NB4 (cell line): ENCODE measurements at regions not wholly inside any gene's neighbourhood (a gene's known extent, or its start where the extent isn't known, plus 50 kb on each side); places are given as distances from the start of the nearest gene placed in this dataset.

Experiments
- DNase-seq: peaks from one replicate; pipeline ENCODE4 v3.0.0; 2010; ENCODE audit warnings: low read depth
- H3K4me3 ChIP-seq: one replicate; pipeline ENCODE4 v1.5.1; 2011; ENCODE audit warnings: mild to moderate bottlenecking, low read depth, low read length, moderate library complexity
- CTCF ChIP-seq: IDR thresholded peaks from one replicate; pipeline ENCODE4 v1.5.1; 2012; ENCODE audit warnings: low read depth, low read length
- MAX ChIP-seq: IDR thresholded peaks from 2 replicates; pipeline ENCODE4 v1.6.1; 2011; ENCODE audit warnings: low read depth, low read length
- MYC ChIP-seq: IDR thresholded peaks from 2 replicates; pipeline ENCODE4 v1.6.1; 2011; ENCODE audit warnings: low read depth, low read length
- POLR2A ChIP-seq: IDR thresholded peaks from 2 replicates; pipeline ENCODE4 v1.6.1; 2011; ENCODE audit warnings: mild to moderate bottlenecking; ENCODE audit not compliant: insufficient read length; ENCODE audit errors: extremely low read depth

GRCh38 chr13:62847520-62847919 is 1431.9 kb upstream of the PCDH20 start:
- no peak for DNase-seq

GRCh38 chr13:62846302-62846701 is 1430.7 kb upstream of the PCDH20 start:
- no peak for DNase-seq
- no peak overlapping the region for H3K4me3 ChIP-seq
- no peak for TF ChIP-seq MAX
- no peak for TF ChIP-seq POLR2A
- TF ChIP-seq CTCF, result no peak
- TF ChIP-seq MYC, result no peak

More at GRCh38 chr13:62847520-62847919, 1431.9 kb upstream of the PCDH20 start:
- TF ChIP-seq MYC, result no peak
- no peak for TF ChIP-seq CTCF
- no peak for TF ChIP-seq POLR2A
- TF ChIP-seq MAX, result no peak
- no peak overlapping the region for H3K4me3 ChIP-seq

GRCh38 chr13:62839338-62839737 is 1423.7 kb upstream of the PCDH20 start:
- no peak for DNase-seq
- TF ChIP-seq CTCF (no peak), POLR2A (no peak), MAX (no peak), MYC (no peak)
- H3K4me3 ChIP-seq, result no peak overlapping the region

GRCh38 chr13:62838929-62839328 is 1423.3 kb upstream of the PCDH20 start:
- no peak overlapping the region for H3K4me3 ChIP-seq
- TF ChIP-seq CTCF, result no peak
- TF ChIP-seq MAX, result no peak
- no peak for TF ChIP-seq POLR2A
- no peak for TF ChIP-seq MYC
- no peak for DNase-seq

- DNase-seq, result no peak
- TF ChIP-seq CTCF, result no peak
- TF ChIP-seq MYC, result no peak
- no peak for TF ChIP-seq MAX
- TF ChIP-seq POLR2A, result no peak
- H3K4me3 ChIP-seq, result no peak overlapping the region
These were observed 1422.2 kb upstream of the PCDH20 start for GRCh38 chr13:62837895-62838294.

- no peak overlapping the region for H3K4me3 ChIP-seq
- no peak for DNase-seq
- TF ChIP-seq MAX (no peak), MYC (no peak), CTCF (no peak), POLR2A (no peak)
These were observed 1413.8 kb upstream of the PCDH20 start for GRCh38 chr13:62829486-62829885.
